Upper lobe of left lung (tissue), 4 donors: ENCODE measurements at regions not wholly inside any gene's neighbourhood (a gene's known extent, or its start where the extent isn't known, plus 50 kb on each side); places are given as distances from the start of the nearest gene placed in this dataset.

ENCODE experiments used
- EP300 ChIP-seq, 4 donors: sonication (generic); formaldehyde crosslinking; IDR thresholded peaks; one replicate each; pipeline ENCODE4 v1.5.1; 2017; ENCODE audit warnings: antibody characterized with exemption in 4 of 4, control low read depth in 2 of 4
- POLR2A ChIP-seq, 4 donors: fragments of 450-650 bp; IDR thresholded peaks; one replicate each; pipeline ENCODE4 v1.5.1; 2016 to 2017; ENCODE audit warnings: antibody characterized with exemption in 4 of 4, mild to moderate bottlenecking in 2 of 4
- POLR2AphosphoS5 ChIP-seq, 2 donors: sonication (generic); formaldehyde crosslinking; IDR thresholded peaks; one replicate each; pipeline ENCODE4 v1.5.1; 2017; ENCODE audit warnings: antibody characterized with exemption in 2 of 2
- TF ChIP-seq, protein P1 (sequence below), 6 experiments: fragments of 450-650 bp in 4 of 6; fragments of 200-600 bp in 2 of 6; sonication (generic) in 2 of 6; IDR thresholded peaks; one replicate each; pipeline ENCODE4 v1.5.1; 2016 to 2019; ENCODE audit warnings: antibody characterized with exemption in 6 of 6

- TF ChIP-seq, protein P1, sequence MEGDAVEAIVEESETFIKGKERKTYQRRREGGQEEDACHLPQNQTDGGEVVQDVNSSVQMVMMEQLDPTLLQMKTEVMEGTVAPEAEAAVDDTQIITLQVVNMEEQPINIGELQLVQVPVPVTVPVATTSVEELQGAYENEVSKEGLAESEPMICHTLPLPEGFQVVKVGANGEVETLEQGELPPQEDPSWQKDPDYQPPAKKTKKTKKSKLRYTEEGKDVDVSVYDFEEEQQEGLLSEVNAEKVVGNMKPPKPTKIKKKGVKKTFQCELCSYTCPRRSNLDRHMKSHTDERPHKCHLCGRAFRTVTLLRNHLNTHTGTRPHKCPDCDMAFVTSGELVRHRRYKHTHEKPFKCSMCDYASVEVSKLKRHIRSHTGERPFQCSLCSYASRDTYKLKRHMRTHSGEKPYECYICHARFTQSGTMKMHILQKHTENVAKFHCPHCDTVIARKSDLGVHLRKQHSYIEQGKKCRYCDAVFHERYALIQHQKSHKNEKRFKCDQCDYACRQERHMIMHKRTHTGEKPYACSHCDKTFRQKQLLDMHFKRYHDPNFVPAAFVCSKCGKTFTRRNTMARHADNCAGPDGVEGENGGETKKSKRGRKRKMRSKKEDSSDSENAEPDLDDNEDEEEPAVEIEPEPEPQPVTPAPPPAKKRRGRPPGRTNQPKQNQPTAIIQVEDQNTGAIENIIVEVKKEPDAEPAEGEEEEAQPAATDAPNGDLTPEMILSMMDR (IDR thresholded peaks at IDR 0.05): no peak
- TF ChIP-seq EP300 (IDR thresholded peaks at IDR 0.05) (no peak), POLR2AphosphoS5 (IDR thresholded peaks at IDR 0.05) (no peak), POLR2A (IDR thresholded peaks at IDR 0.05) (no peak)
These were observed 263.7 kb upstream of the PPP2R2D start for GRCh38 chr10:131636841-131637724.
